Loucy (cell line): ENCODE measurements at regions not wholly inside any gene's neighbourhood (a gene's known extent, or its start where the extent isn't known, plus 50 kb on each side); places are given as distances from the start of the nearest gene placed in this dataset.

Experiments used
- H2AFZ ChIP-seq: fragments of 200-600 bp; sonication (generic); 2 replicates; pipeline ENCODE4 v1.6.0; 2016; ENCODE audit warnings: antibody characterized with exemption, mild to moderate bottlenecking, low read length, moderate library complexity
- H3F3A ChIP-seq: fragments of 200-600 bp; 2 replicates; pipeline ENCODE4 v1.6.0; 2016; ENCODE audit warnings: antibody characterized with exemption, low read depth, mild to moderate bottlenecking
- H3K27me3 ChIP-seq: fragments of 200-600 bp; sonication (generic); 2 replicates; pipeline ENCODE4 v1.6.1; 2014; ENCODE audit warnings: low read length, mild to moderate bottlenecking; ENCODE audit not compliant: insufficient read depth, poor library complexity, severe bottlenecking
- H3K36me3 ChIP-seq: fragments of 200-600 bp; sonication (generic); 2 replicates; pipeline ENCODE4 v1.6.1; 2016; ENCODE audit warnings: low read length; ENCODE audit not compliant: insufficient read depth
- H3K4me1 ChIP-seq: fragments of 200-600 bp; sonication (generic); 2 replicates; pipeline ENCODE4 v1.5.1; 2014; ENCODE audit warnings: low read length, mild to moderate bottlenecking; ENCODE audit not compliant: insufficient read depth, poor library complexity, severe bottlenecking
- H3K4me2 ChIP-seq: fragments of 200-600 bp; sonication (generic); 2 replicates; pipeline ENCODE4 v1.6.0; 2014; ENCODE audit warnings: antibody characterized with exemption, low read length, low read depth, mild to moderate bottlenecking; ENCODE audit not compliant: poor library complexity, severe bottlenecking
- H3K4me3 ChIP-seq: fragments of 200-600 bp; sonication (generic); 2 replicates; pipeline ENCODE4 v1.5.1; 2014; ENCODE audit warnings: low read length, mild to moderate bottlenecking, mixed read lengths; ENCODE audit not compliant: poor library complexity, severe bottlenecking
- H3K79me2 ChIP-seq: fragments of 200-600 bp; sonication (generic); 2 replicates; pipeline ENCODE4 v1.6.1; 2014; ENCODE audit warnings: low read length; ENCODE audit not compliant: insufficient read depth
- H3K9ac ChIP-seq: fragments of 200-600 bp; sonication (generic); 2 replicates; pipeline ENCODE4 v1.6.0; 2014; ENCODE audit warnings: mild to moderate bottlenecking, low read depth, low read length, moderate library complexity; ENCODE audit not compliant: poor library complexity, severe bottlenecking
- H3K9me2 ChIP-seq: fragments of 200-600 bp; sonication (generic); replicated peaks from 2 replicates; pipeline ENCODE4 v1.6.1; 2016; ENCODE audit warnings: low read depth, low read length, mixed read lengths
- H3K9me3 ChIP-seq: fragments of 200-600 bp; sonication (generic); 2 replicates; pipeline ENCODE4 v1.6.1; 2014; ENCODE audit warnings: mild to moderate bottlenecking, antibody characterized with exemption, low read length, low read depth; ENCODE audit not compliant: insufficient read depth
- H4K20me1 ChIP-seq: fragments of 200-600 bp; sonication (generic); 2 replicates; pipeline ENCODE4 v1.6.0; 2014; ENCODE audit warnings: antibody characterized with exemption, low read length, mild to moderate bottlenecking; ENCODE audit not compliant: insufficient read depth, poor library complexity, severe bottlenecking
- CTCF ChIP-seq: fragments of 200-600 bp; sonication (generic); conservative IDR thresholded peaks from 2 replicates; pipeline ENCODE4 v1.5.1; 2014; ENCODE audit warnings: mild to moderate bottlenecking, antibody characterized with exemption, low read length
- EZH2phosphoT487 ChIP-seq: fragments of 200-600 bp; IDR thresholded peaks from 2 replicates; pipeline ENCODE4 v1.6.1; 2018; ENCODE audit warnings: antibody characterized with exemption, mild to moderate bottlenecking, moderate library complexity, borderline replicate concordance

DNA sequence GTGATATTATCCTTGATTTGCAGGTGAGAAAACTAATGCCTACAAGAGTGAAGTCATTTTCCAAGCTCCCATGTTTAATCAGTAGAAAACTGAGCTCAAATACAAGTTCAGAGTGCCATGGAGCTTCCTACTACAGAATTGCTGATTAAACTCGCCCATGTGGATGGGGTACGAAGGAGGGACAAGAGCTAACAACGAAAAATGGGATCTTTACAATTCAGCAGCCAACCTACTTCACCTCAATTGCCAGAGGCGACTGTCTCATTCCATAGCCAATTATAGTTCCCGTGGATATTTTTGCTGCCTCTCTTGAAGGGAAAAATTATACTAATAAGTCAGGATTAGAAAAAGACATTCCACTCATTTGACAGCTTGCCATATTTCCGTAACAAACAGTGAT, 1155.1 kb downstream of the OLFM4 start:
- Histone ChIP-seq H3K4me2 (no peak overlapping the region), H3K4me1 (no peaks in the 10 kb centered on the region), H4K20me1 (no peaks in the 10 kb centered on the region), H3K36me3 (no peaks in the 10 kb centered on the region), H2AFZ (no peak overlapping the region), H3K79me2 (no peaks in the 10 kb centered on the region), H3F3A (no peaks in the 10 kb centered on the region), H3K9ac (no peak overlapping the region), H3K4me3 (no peak overlapping the region), H3K27me3 (no peaks in the 10 kb centered on the region), H3K9me2 (no peaks in the 10 kb centered on the region), H3K9me3 (no peaks in the 10 kb centered on the region)
- TF ChIP-seq EZH2phosphoT487 = no peak
- TF ChIP-seq CTCF = no peak

DNA sequence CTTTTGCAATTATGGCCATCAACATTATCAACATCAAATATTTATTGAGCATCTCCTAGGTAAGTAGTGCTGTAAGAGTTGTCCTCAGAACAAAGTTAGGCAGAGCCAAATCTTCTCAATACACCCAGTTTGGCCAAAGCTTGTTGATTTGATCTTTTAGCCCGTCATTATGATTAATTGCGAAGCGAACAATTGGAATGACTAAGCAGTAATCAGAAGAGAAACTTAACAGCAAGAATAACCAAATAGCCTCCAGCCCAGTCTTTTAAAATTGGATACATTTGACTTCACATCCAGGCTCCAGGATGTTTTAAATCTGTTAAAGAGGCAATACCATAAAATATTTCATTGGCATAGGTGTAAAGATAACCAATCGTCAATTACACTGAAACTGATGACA, 1156.0 kb downstream of the OLFM4 start:
- Histone ChIP-seq H3K4me1 (no peaks in the 10 kb centered on the region), H3K27me3 (no peaks in the 10 kb centered on the region), H3K9me2 (no peaks in the 10 kb centered on the region), H4K20me1 (no peaks in the 10 kb centered on the region), H3F3A (no peaks in the 10 kb centered on the region), H3K9ac (no peak overlapping the region), H3K4me3 (no peak overlapping the region), H3K79me2 (no peaks in the 10 kb centered on the region), H2AFZ (no peak overlapping the region), H3K36me3 (no peaks in the 10 kb centered on the region), H3K9me3 (no peaks in the 10 kb centered on the region), H3K4me2 (no peak overlapping the region)
- no peak for TF ChIP-seq EZH2phosphoT487
- TF ChIP-seq CTCF = no peak

- Histone ChIP-seq H3K27me3 (no peaks in the 10 kb centered on the region), H3K9ac (no peak overlapping the region), H3K9me3 (no peaks in the 10 kb centered on the region), H3K79me2 (no peaks in the 10 kb centered on the region), H3K4me1 (no peaks in the 10 kb centered on the region), H3F3A (no peaks in the 10 kb centered on the region), H3K4me2 (no peak overlapping the region), H3K36me3 (no peaks in the 10 kb centered on the region), H2AFZ (no peak overlapping the region), H3K4me3 (no peak overlapping the region), H3K9me2 (no peaks in the 10 kb centered on the region), H4K20me1 (no peaks in the 10 kb centered on the region)
- TF ChIP-seq EZH2phosphoT487 (no peak), CTCF (no peak)
Observed at GRCh38 chr13:54185101-54185500, 1156.5 kb downstream of the OLFM4 start.
